LNCaP clone FGC (cell line): ENCODE measurements at regions not wholly inside any gene's neighbourhood (a gene's known extent, or its start where the extent isn't known, plus 50 kb on each side); places are given as distances from the start of the nearest gene placed in this dataset.

ENCODE experiments used
- DNase-seq: peaks from one replicate; pipeline ENCODE4 v3.0.0-alpha.2; 2011; ENCODE audit warnings: low read depth
- H3K4me3 ChIP-seq: 2 replicates; pipeline ENCODE4 v1.5.1; 2011; ENCODE audit warnings: mild to moderate bottlenecking, low read depth, low read length, control low read depth
- TF ChIP-seq, protein P1 (sequence below): IDR thresholded peaks from 2 replicates; pipeline ENCODE4 v1.5.1; 2012; ENCODE audit warnings: mild to moderate bottlenecking; ENCODE audit not compliant: control insufficient read depth, insufficient read depth; ENCODE audit errors: extremely low read depth

- TF ChIP-seq, protein P1, sequence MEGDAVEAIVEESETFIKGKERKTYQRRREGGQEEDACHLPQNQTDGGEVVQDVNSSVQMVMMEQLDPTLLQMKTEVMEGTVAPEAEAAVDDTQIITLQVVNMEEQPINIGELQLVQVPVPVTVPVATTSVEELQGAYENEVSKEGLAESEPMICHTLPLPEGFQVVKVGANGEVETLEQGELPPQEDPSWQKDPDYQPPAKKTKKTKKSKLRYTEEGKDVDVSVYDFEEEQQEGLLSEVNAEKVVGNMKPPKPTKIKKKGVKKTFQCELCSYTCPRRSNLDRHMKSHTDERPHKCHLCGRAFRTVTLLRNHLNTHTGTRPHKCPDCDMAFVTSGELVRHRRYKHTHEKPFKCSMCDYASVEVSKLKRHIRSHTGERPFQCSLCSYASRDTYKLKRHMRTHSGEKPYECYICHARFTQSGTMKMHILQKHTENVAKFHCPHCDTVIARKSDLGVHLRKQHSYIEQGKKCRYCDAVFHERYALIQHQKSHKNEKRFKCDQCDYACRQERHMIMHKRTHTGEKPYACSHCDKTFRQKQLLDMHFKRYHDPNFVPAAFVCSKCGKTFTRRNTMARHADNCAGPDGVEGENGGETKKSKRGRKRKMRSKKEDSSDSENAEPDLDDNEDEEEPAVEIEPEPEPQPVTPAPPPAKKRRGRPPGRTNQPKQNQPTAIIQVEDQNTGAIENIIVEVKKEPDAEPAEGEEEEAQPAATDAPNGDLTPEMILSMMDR = no peak
- no peak for DNase-seq
- no peak overlapping the region for H3K4me3 ChIP-seq
Measured at GRCh38 chr13:87982400-87982799, 311.2 kb downstream of the SLITRK5 start.

- no peak for DNase-seq
- H3K4me3 ChIP-seq = no peak overlapping the region
- TF ChIP-seq, protein P1 = no peak
Measured at GRCh38 chr13:87986639-87987250, 315.6 kb downstream of the SLITRK5 start.

GRCh38 chr13:87998081-87998480 is 326.9 kb downstream of the SLITRK5 start:
- no peak overlapping the region for H3K4me3 ChIP-seq
- no peak for DNase-seq
- TF ChIP-seq, protein P1 = no peak

GRCh38 chr13:87999240-87999700 is 328.1 kb downstream of the SLITRK5 start:
- no peak overlapping the region for H3K4me3 ChIP-seq
- no peak for DNase-seq
- TF ChIP-seq, protein P1 = no peak

DNA sequence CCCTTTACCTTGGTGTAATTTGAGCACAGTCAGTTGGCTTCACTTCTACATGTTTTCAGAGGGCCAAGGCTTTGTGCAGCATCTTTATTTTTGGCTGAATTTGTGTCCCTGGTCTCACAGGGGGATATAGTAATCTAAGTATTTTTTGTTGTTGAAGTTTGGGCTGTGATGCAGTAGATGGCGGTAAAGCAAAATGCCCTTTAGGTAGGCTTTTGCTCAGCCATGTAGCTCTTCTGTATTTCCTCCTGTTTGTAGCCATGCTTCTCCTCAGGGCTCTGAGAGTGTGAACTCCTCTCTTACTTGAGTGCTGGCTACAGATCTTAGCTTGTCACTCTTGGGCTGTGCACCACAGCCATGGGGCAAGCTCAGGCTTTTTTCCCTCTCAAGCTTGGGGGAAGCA is 328.6 kb downstream of the SLITRK5 start:
- H3K4me3 ChIP-seq = no peak overlapping the region
- no peak for DNase-seq
- TF ChIP-seq, protein P1 = peak; percentile 35

DNA sequence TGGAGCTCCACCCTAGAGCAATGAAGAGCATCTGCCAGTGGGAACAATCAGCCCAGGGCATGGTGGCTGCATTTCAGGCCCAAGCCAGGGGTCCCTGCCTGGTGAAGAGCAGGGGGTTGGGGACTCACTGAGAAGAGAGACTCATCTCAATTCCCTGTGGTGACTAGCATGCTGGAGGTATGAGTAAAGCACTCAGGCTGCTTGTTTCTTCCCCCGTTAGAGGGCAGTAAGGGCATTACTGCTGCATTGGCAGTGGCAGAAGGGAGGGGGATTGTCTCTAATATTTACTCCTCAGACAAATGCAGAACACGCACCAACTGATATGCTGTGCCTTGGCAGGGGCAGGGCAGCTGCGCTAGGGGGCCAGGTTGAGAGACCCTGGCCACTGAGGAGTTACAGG is 329.1 kb downstream of the SLITRK5 start:
- DNase-seq = no peak
- no peak overlapping the region for H3K4me3 ChIP-seq
- TF ChIP-seq, protein P1 = peak; percentile 27; the same call in 1 of the 2 replicates

DNA sequence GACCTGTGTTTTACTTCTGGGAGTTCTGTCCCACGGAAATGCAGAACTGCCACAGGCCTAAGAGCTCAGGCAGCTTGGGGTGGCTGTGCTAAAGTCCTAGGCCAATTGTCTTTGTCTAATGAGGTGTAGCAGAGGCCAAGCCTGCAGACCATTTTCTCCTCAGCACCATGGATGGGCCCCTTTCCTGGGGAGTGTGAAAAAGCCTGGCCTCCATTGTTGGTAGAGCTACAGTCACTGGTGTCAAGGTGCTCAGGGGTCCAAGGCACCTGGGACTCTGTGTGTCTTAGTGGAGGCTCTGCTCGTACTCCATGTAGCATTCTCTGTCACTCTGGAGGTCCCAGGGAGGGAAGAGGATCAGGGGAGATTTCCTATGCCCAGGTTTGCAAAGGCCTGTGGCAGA is 329.6 kb downstream of the SLITRK5 start:
- TF ChIP-seq, protein P1 = no peak
- no peak for DNase-seq
- H3K4me3 ChIP-seq = no peak overlapping the region
